ENCODE measurements at regions not wholly inside any gene's neighbourhood (a gene's known extent, or its start where the extent isn't known, plus 50 kb on each side); places are given as distances from the start of the nearest gene placed in this dataset.

- intact Hi-C loops (cut with DNase I): no loop called here
- 54% methylated on average over 6 of the region's 7 CpGs for WGBS (ENCODE audit: insufficient coverage, low coverage, low lambda C conversion rate, missing lambda C conversion rate)
Measured at GRCh38 chr20:43798291-43799149, 71.7 kb upstream of the GTSF1L start.

GRCh38 chr20:43794326-43794725 lies 67.5 kb upstream of the GTSF1L start:
- Histone ChIP-seq H3K36me3 (no peaks in the 10 kb centered on the region), H3K9me3 (no peaks in the 10 kb centered on the region), H3K27ac (no peak overlapping the region), H3K27me3 (peaks cover 0 to 4% of the 10 kb centered on the region in 2 donors), H3K4me3 (no peak overlapping the region), H3K4me1 (no peaks in the 10 kb centered on the region)
- no peak for DNase-seq
- intact Hi-C loops (cut with DNase I): no loop called here
- ATAC-seq: no peak
- 63% methylated on average over 2 of the region's 2 CpGs for WGBS (ENCODE audit: insufficient coverage, low coverage, low lambda C conversion rate, missing lambda C conversion rate)
- no peak for TF ChIP-seq POLR2A (IDR thresholded peaks at IDR 0.05)
- TF ChIP-seq, protein P1, sequence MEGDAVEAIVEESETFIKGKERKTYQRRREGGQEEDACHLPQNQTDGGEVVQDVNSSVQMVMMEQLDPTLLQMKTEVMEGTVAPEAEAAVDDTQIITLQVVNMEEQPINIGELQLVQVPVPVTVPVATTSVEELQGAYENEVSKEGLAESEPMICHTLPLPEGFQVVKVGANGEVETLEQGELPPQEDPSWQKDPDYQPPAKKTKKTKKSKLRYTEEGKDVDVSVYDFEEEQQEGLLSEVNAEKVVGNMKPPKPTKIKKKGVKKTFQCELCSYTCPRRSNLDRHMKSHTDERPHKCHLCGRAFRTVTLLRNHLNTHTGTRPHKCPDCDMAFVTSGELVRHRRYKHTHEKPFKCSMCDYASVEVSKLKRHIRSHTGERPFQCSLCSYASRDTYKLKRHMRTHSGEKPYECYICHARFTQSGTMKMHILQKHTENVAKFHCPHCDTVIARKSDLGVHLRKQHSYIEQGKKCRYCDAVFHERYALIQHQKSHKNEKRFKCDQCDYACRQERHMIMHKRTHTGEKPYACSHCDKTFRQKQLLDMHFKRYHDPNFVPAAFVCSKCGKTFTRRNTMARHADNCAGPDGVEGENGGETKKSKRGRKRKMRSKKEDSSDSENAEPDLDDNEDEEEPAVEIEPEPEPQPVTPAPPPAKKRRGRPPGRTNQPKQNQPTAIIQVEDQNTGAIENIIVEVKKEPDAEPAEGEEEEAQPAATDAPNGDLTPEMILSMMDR (IDR thresholded peaks at IDR 0.05): no peak

More at GRCh38 chr20:43798291-43799149, 71.7 kb upstream of the GTSF1L start:
- no peaks in the 10 kb centered on the region for H3K36me3 ChIP-seq
- DNase-seq (no peak), ATAC-seq (no peak)
- H3K4me3 ChIP-seq: no peak overlapping the region
- H3K27ac ChIP-seq: no peak overlapping the region
- H3K27me3 ChIP-seq: no peaks in the 10 kb centered on the region
- H3K4me1 ChIP-seq: no peaks in the 10 kb centered on the region
- H3K9me3 ChIP-seq: no peaks in the 10 kb centered on the region
- TF ChIP-seq, protein P1 (IDR thresholded peaks at IDR 0.05): no peak
- TF ChIP-seq POLR2A (IDR thresholded peaks at IDR 0.05): no peak

- intact Hi-C loops (cut with DNase I): no loop called here
- ATAC-seq (no peak), DNase-seq (no peak)
- Histone ChIP-seq H3K27me3 (peaks cover 0 to 4% of the 10 kb centered on the region in 2 donors), H3K27ac (no peak overlapping the region), H3K9me3 (no peaks in the 10 kb centered on the region), H3K36me3 (no peaks in the 10 kb centered on the region), H3K4me3 (no peak overlapping the region), H3K4me1 (no peaks in the 10 kb centered on the region)
- TF ChIP-seq POLR2A (IDR thresholded peaks at IDR 0.05): no peak
- TF ChIP-seq, protein P1 (IDR thresholded peaks at IDR 0.05): no peak
Measured at GRCh38 chr20:43789593-43789992, 62.8 kb upstream of the GTSF1L start.

DNA sequence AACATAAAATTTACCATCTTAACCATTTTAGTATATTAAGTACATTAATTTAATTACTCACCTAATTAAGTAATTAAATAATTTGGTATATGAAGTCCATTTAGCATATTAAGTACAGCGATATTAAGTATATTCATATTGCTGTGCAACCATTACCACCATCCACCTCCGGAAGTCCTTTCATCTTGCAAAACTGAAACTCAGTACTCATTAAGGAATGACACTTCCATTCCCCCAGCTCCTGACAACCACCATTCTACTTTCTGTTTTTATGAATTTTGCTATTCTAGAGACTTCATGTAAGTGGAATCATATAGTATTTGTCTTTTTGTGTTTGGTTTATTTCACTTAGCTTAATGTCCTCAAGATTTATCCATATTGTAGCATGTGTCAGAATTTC lies 61.1 kb upstream of the GTSF1L start:
- ATAC-seq (no peak), DNase-seq (no peak)
- intact Hi-C loops (cut with DNase I): no loop called here
- no peak for TF ChIP-seq POLR2A (IDR thresholded peaks at IDR 0.05)
- TF ChIP-seq, protein P1 (IDR thresholded peaks at IDR 0.05): no peak
- Histone ChIP-seq H3K9me3 (no peaks in the 10 kb centered on the region), H3K27ac (no peak overlapping the region), H3K27me3 (peaks cover 0 to 4% of the 10 kb centered on the region in 2 donors), H3K4me3 (no peak overlapping the region), H3K36me3 (no peaks in the 10 kb centered on the region), H3K4me1 (no peaks in the 10 kb centered on the region)
- WGBS (ENCODE audit: insufficient coverage, low coverage, low lambda C conversion rate, missing lambda C conversion rate): 67% methylated on average over 2 of the region's 2 CpGs

Measured in right lobe of liver (tissue), 6 donors.